ENCODE measurements at regions not wholly inside any gene's neighbourhood (a gene's known extent, or its start where the extent isn't known, plus 50 kb on each side); places are given as distances from the start of the nearest gene placed in this dataset.

GRCh38 chr14:22432348-22432976, 156.6 kb downstream of the DAD1 start:
- H3K27me3 ChIP-seq (ENCODE audit: low read length), result no peaks in the 10 kb centered on the region
- ATAC-seq (peak; percentile 93), DNase-seq (peak; percentile 97)
- H3K79me2 ChIP-seq (ENCODE audit: low read length), result no peaks in the 10 kb centered on the region
- no peaks in the 10 kb centered on the region for H3K9me2 ChIP-seq (replicated peaks; ENCODE audit: low read length)
- H3K4me1 ChIP-seq (ENCODE audit: insufficient read depth, low read length), result peaks cover 15% of the 10 kb centered on the region
- BruUV-seq (replicated peaks), result no TSS peak
- no peaks in the 10 kb centered on the region for H3K9me3 ChIP-seq (ENCODE audit: low read length)
- peak overlapping the region; percentile 27 for H3K4me2 ChIP-seq (ENCODE audit: low read length)
- H3K36me3 ChIP-seq (ENCODE audit: low read depth, low read length), result no peaks in the 10 kb centered on the region
- intact Hi-C loops (cut with micrococcal nuclease), result loop anchor here (1.0 to 2.0 kb wide), 2 partner anchors 28 to 41 kb away; no protein-coding TSS in a partner anchor
- H2AFZ ChIP-seq (ENCODE audit: low read length), result no peak overlapping the region
- no peak overlapping the region for H3K9ac ChIP-seq (ENCODE audit: low read length)
- POLR2A ChIA-PET (ENCODE audit: unreplicated experiment), result no interaction called here
- no peak for TF ChIP-seq EZH2 (IDR thresholded peaks at IDR 0.05; ENCODE audit: low read length, unreplicated experiment)
- no peak for TF ChIP-seq EZH2phosphoT487 (IDR thresholded peaks at IDR 0.05; ENCODE audit: borderline replicate concordance, low read length)
- no peak for TF ChIP-seq CTCF (conservative IDR thresholded peaks at IDR 0.05; ENCODE audit: low read depth, low read length)
- no peak overlapping the region for H3K27ac ChIP-seq (ENCODE audit: low read length)
- H3F3A ChIP-seq (ENCODE audit: low read length, unreplicated experiment), result no peaks in the 10 kb centered on the region
- H3K4me3 ChIP-seq (ENCODE audit: low read length), result no peak overlapping the region
- CTCF ChIA-PET, result interaction anchor here (0.6 to 1.0 kb wide), 3 partner anchors 36 to 123 kb away, joined by 3 to 4 read pairs (median 3); no protein-coding TSS in a partner anchor
- no peaks in the 10 kb centered on the region for H4K20me1 ChIP-seq (ENCODE audit: low read length)

GRCh38 chr14:22429546-22430294, 159.3 kb downstream of the DAD1 start:
- peaks cover 15% of the 10 kb centered on the region for H3K4me1 ChIP-seq (ENCODE audit: insufficient read depth, low read length)
- H3F3A ChIP-seq (ENCODE audit: low read length, unreplicated experiment), result no peaks in the 10 kb centered on the region
- no peak overlapping the region for H3K27ac ChIP-seq (ENCODE audit: low read length)
- H2AFZ ChIP-seq (ENCODE audit: low read length), result no peak overlapping the region
- no peaks in the 10 kb centered on the region for H3K36me3 ChIP-seq (ENCODE audit: low read depth, low read length)
- H3K9me2 ChIP-seq (replicated peaks; ENCODE audit: low read length), result no peaks in the 10 kb centered on the region
- intact Hi-C loops (cut with micrococcal nuclease), result no loop called here
- no peak for DNase-seq
- POLR2A ChIA-PET (ENCODE audit: unreplicated experiment), result no interaction called here
- H4K20me1 ChIP-seq (ENCODE audit: low read length), result no peaks in the 10 kb centered on the region
- CTCF ChIA-PET, result no interaction called here
- H3K9ac ChIP-seq (ENCODE audit: low read length), result no peak overlapping the region
- no peak overlapping the region for H3K4me3 ChIP-seq (ENCODE audit: low read length)
- no peak for ATAC-seq
- BruUV-seq (replicated peaks), result no TSS peak
- H3K4me2 ChIP-seq (ENCODE audit: low read length), result no peak overlapping the region
- no peak for TF ChIP-seq CTCF (conservative IDR thresholded peaks at IDR 0.05; ENCODE audit: low read depth, low read length)
- no peak for TF ChIP-seq EZH2 (IDR thresholded peaks at IDR 0.05; ENCODE audit: low read length, unreplicated experiment)
- no peak for TF ChIP-seq EZH2phosphoT487 (IDR thresholded peaks at IDR 0.05; ENCODE audit: borderline replicate concordance, low read length)
- no peaks in the 10 kb centered on the region for H3K79me2 ChIP-seq (ENCODE audit: low read length)
- H3K27me3 ChIP-seq (ENCODE audit: low read length), result no peaks in the 10 kb centered on the region
- H3K9me3 ChIP-seq (ENCODE audit: low read length), result no peaks in the 10 kb centered on the region
